ENCODE measurements at regions not wholly inside any gene's neighbourhood (a gene's known extent, or its start where the extent isn't known, plus 50 kb on each side); places are given as distances from the start of the nearest gene placed in this dataset.

DNA sequence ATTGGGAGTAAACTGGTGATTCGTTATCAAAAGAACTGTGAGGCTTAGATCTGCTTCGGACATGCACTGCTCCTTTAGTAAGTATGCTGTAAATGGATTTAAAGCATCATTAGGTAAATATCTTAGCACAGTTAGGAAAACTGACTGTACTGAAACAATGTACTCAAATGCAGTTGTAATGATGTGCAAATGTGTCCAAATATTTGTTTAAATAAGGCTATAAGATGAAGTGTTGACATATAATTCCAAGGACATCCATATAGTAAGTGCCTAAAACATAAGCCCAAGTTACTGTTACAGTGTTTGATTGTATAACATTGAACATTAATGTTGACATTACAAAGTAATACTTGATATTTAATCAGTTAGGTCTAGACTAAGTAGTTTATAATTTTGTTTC lies 512.5 kb upstream of the CDH18 start:
- TF ChIP-seq CTCF (IDR thresholded peaks at IDR 0.05; ENCODE audit: low read length) = no peak
- TF ChIP-seq EZH2phosphoT487 (IDR thresholded peaks at IDR 0.05; ENCODE audit: low read length) = no peak

Data from MM.1S (cell line).